GM21390 (cell line): ENCODE measurements at regions not wholly inside any gene's neighbourhood (a gene's known extent, or its start where the extent isn't known, plus 50 kb on each side); places are given as distances from the start of the nearest gene placed in this dataset.

ENCODE experiments used
- ATAC-seq: cut with Tn5 transposase; IDR thresholded peaks from one replicate; pipeline ENCODE4 v1.9.1; 2021; ENCODE audit not compliant: unreplicated experiment

DNA sequence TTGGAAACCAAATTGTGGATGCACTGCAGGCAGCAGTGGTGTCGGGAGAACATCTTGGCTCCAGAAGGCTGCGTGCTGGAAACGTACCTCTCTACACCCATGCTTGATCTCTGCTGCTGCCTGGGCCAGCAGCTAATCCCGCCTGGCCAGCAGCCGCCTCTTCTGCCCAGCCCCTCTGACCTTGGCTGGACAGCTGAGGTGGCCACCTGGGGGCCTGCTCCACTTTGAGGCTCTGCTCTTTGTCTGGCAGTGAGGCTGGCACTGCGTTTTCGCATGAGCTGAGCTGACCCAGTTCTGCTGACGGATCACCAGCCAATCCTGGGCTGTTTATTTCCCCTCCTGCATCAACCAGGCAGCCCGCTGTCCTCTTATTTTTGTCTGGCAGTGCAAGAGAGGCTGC lies 154.9 kb downstream of the TENT4A start:
- ATAC-seq: no peak

DNA sequence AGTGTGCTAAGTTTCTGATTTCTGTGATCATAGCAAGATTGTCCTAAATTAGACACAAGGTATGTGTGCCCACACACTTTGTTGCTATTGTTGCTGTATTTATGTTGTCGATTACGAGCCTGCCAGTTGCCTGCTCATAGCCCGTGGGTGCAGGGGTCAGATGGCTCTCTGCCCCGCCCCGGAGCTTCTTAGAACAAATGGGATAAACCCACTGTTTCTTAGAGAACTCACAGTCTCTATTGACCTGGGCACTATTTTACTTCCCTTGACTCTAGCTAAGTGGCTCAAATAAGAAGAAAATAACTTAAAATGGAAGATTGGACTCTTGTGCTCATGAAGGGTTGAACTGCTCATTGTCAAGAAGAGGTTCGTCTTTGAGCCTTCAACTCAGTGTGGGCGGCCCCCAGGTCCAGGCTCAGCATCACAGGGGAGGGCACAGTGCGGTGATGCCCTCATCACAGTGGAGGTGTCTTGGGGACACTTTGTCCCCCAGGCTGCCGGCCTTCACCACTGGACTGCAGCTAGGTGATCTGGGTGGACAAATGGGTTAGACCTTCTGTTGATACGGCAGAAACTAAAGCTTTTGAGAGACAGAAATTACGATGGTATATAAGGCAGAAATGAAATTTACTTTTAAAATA lies 155.5 kb downstream of the TENT4A start:
- ATAC-seq: no peak

- ATAC-seq: no peak
These were observed 156.4 kb downstream of the TENT4A start for GRCh38 chr5:6869677-6870076.

GRCh38 chr5:6872441-6873160 lies 159.4 kb downstream of the TENT4A start:
- ATAC-seq: no peak

DNA sequence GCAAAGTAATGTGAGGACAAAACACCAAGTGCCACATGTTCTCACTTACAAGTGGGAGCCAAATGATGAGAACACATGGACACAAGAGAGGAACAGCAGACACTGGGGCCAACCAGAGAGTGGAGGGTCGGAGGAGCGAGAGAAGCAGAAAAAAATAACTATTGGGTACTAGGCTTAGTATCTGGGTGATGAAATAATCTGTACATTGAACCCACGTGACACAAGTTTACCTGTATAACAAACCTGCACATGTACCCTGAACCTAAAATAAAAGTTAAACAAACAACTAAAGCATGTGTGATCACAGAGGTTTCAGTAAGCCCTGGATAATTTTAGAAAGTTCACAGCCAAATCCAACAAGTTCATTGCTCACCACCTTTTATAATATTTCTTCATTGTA lies 160.1 kb downstream of the TENT4A start:
- no peak for ATAC-seq

- no peak for ATAC-seq
These were observed 162.1 kb downstream of the TENT4A start for GRCh38 chr5:6875376-6875775.

DNA sequence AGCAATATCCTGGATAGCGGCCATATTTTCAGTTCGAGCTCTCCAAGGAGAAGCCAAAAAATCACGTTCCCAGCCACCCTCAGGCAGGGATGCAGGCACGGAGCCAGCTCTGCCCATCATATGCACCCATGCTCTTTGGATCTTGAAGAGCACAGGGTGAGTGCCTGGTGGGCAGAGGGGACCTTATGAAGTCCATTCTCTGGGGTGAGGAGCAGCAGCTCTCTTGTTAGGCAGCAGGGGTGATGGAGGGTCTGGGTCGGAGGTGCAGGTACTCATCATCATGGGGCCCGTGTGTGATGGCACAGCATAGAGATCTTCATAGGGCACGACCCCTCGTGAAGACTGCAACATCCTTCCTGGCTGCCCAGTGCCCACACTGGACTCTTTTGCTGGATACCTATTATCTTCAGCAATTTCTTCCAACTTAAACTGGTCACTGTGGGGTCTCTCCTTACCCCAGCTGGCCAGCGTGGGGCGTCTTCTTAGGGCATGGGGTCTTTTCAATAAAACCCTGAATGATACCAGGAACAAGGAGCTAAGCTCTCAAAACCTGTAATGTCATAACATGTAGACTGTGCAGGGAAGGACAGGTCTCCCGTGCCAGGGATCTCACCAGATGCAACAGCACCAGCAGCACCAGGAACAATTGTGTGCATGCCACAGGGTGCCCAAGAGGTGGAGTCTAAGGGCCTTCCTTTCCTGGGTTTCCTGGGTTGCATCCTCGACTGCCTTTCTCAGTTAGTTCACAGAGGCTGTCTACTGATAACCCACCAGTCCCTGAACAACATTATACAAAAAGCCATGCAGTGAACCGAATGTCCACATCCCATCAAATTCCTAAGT lies 165.0 kb downstream of the TENT4A start:
- no peak for ATAC-seq

DNA sequence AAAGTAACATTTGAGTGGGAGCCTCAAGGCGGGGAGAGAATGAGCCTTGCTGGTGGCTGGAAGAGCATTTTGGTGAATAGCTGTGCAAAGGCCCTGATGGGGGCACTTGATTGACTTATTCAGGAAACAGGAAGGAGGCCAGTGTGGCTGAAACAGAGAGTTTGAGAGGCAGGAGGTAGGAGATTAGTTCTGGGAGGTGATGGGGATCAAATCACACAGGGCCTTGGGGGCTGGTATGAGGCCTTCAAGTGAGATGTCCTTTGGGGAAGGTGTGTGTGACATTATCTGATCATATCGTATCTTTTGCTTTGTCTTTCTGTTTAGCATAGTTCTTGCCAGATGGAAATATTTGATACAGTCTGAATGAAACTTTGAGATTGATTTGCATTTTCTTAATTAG lies 172.3 kb downstream of the TENT4A start:
- ATAC-seq: no peak

DNA sequence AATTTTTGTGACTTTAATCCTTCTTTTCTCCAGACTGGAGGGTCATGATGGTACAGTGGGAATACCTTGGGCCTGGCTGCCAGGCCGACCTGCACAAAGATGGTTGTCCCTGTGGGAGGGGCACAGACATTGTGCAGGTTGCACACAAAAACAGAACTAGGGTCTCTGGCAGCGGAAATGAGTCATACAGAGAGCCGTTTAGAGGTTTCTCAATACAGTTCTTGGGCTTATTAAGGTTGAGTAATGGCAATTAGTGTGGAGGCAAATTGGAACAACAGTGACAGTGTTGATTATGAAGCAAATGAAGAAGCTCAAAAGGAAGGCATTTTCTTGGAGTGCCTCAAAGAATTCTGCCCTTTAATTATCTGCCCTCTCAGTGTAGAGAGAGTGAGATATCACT lies 173.6 kb downstream of the TENT4A start:
- no peak for ATAC-seq

GRCh38 chr5:6889030-6889429 lies 175.8 kb downstream of the TENT4A start:
- ATAC-seq: no peak

- ATAC-seq: no peak
These were observed 186.0 kb downstream of the TENT4A start for GRCh38 chr5:6899221-6899620.

DNA sequence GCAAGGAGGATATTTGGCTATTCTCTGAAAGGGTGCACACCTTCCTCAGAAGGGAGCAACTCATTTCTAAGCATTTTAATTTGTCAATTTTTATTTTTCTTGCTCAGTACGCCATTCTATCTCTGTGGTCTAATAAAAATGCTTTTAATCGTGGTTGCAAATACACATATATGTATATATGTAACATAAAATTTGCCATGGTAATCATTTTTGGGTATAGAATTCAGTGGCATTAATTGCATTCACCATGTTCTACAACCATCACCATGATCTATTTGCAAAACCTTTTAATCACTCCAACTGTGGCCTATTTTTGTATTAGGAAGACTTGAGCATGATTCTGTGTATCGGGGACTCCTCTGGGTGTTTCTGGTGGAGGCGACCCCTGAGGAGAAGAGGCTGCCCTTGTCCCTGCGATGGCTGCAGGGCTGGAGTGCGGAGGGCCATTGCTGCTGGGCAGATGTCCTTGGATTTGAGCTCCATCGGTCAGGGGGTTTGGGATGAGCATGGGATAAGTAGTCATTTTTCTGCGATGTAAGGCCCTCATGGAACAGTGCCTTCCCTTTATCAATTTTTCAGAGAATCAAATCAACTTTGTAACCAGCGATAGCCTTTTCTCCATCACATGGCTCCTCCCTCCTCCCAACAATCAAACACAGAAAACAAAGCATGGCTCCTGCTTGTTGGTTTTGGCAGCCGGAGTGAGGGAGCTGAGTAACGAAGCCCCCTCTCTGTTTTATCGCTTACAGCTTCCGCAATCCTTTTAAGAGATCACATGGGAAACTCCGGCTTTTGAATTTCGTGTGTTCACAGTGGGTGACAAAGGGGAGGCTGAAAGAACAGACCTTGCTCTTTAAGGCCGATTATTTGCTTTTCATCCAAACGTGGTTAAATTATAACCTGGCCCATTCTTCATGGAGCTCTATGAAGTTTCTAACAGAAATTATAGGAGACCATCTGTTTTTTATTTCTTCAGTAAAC lies 187.3 kb downstream of the TENT4A start:
- ATAC-seq: no peak

- ATAC-seq: no peak
These were observed 188.9 kb downstream of the TENT4A start for GRCh38 chr5:6902094-6902493.

DNA sequence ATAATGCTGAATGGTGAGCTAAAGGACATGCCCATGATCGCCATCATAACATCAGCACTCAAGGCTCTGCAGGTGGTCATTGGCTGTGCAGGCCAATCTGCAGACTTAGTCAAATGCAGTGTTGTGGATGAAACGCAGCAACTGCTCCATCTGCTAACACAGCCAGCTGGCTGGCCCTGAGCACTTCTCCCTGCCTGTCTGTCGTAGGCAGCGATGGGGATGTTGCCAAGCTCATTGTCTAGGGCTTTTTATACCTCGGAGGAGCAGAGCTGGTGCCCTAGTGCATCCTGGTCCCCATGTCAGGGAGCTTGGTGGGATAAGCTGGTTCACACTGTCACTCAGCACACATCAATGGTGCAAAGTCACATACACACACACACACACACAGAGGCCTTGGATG lies 189.4 kb downstream of the TENT4A start:
- no peak for ATAC-seq

GRCh38 chr5:6903934-6904333 lies 190.7 kb downstream of the TENT4A start:
- ATAC-seq: no peak

DNA sequence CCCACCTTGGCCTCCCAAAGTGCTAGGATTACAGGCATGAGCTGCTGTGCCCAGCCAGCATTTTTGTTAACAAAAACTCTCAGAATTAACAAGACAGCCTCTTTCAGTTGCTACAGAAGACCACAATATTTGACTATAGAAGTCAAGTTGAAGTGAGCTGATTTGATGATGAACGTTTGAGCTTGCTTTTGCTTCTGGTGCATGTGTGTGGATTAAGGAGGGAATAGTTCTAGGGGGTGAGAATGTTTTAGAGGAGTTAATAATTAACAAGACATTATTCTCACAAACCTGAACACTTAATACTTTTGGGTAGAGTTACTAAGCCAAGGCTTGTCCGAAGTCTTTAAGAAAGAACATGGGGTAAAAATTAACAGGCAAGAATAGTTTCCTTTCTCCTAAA lies 191.6 kb downstream of the TENT4A start:
- no peak for ATAC-seq

DNA sequence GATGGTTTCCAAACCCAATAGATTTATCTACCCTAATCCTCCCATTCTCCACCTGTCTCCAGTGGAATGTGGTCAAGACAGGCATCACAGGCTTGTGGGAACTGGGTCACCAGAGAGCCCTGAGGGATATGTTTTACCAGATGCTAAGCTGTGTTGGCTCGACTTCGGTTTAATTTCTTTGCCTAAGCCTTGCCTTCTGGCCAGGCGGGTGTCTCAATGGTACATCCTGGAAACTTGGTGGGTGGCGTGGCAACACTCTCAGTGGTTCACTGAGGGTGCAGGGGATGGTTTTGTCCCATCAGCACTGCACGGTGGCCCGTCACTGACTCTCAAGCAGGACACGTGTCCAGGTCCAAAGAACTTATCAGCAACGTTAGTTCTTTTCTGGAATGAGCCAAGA lies 192.2 kb downstream of the TENT4A start:
- no peak for ATAC-seq

GRCh38 chr5:6905883-6906282 lies 192.7 kb downstream of the TENT4A start:
- no peak for ATAC-seq

GRCh38 chr5:6907320-6907918 lies 194.2 kb downstream of the TENT4A start:
- no peak for ATAC-seq

GRCh38 chr5:6909901-6910300 lies 196.7 kb downstream of the TENT4A start:
- no peak for ATAC-seq
